SKM-1 (cell line): ENCODE measurements at regions not wholly inside any gene's neighbourhood (a gene's known extent, or its start where the extent isn't known, plus 50 kb on each side); places are given as distances from the start of the nearest gene placed in this dataset.

Experiments
- DNase-seq: peaks from one replicate; lab custom pipeline; 2025; ENCODE audit not compliant: unreplicated experiment; lab: John Stamatoyannopoulos, UW

DNA sequence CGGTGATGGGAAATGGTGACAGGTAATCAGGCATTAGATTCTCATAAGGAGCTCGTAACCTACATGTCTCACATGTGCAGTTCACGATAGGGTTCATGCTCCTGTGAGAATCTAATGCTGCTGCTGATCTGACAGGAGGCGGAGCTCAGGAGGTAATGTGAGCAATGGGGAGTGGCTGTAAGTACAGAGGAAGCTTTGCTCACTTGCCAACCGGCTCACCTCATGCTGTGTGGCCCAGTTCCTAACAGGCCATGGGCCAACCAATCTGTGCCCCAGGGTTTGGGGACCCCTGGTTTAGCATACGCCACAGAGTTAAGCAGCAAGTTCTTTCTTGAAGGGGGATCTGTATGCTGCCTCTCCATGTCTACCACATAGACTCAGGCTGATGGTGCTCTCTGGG, 133.1 kb downstream of the IQUB start:
- DNase-seq = no peak

DNA sequence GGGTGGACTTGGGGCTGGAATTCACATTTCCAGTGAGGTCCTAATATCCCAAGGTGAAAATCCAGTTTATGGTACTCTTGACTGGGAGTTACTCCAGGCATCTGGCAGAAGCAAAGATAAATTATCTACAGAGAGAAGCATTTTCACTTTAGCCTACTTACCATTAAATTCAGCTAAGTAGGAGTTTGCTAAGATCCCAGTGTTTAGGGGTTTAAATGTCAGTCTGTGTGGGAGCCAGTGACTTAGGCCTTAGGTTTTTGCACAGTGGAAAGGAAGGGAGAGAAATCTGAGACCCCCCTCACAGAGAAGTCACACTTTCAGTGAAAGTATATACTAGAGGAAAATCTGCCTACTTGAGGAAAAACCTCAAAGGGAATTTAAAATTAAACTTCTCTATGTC, 134.2 kb downstream of the IQUB start:
- no peak for DNase-seq

DNA sequence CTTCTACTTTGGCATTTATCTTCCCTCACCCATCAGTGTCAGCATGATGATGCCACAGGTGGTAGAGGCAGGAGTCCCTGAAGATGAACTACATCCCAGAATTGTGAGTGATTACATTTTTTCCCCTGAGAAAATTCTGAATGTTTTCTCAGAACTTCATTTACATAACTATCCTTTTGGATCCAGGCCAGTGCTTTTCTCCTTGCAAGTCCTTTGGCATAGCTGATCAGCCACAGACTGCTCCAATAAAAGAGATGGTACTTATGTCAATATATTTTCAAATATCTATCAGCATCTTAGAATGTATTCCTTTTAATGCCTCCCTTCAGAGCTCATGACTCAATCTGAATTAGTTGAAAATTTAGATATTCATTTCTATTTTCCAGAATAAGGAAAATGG, 135.5 kb downstream of the IQUB start:
- DNase-seq = no peak

DNA sequence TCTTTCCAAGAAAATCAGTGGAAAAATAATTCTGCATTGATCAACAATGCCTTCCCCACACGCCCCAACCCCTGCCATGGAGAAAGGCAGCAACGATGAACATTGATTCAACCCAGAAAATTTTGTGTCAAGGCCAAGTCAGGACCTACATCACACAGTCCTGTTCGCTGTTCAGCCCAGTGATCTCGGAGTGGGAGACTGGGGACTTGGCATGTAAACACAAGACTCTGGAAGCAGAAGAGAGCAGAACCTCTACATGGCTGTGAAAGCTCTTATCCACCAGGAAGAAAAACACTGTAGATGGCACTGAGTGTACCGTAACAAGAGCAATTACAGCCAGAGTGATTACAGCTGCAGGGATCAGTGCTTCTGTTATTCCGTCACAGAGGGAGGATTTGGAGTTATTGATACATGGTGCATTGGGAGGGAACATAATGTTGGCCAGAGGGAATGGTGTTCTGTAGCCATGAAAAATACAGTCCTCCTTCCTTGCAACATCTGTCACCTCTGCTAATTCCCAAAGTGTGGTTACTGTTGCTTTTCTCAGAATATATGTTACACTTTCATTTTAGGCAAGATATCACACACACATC, 136.6 kb downstream of the IQUB start:
- DNase-seq = no peak

DNA sequence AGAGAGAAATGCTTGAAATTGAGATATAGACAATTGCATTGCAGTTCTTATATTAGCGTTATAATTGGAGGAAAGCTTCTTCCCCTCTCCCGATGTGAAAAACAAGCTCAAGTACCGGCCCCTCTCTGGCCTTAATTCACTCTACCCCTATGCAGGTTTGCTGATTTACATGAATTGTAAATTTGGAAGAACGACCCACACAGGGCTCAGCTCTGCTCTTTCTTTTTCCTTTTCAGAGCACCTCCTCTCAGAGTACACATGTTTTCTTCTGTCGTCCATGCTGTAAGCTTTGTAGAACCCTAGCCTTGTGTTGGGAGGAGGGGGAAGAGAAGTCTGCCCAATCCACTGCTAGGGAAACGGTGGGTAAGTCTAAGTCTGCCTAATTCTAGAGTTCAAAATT, 140.8 kb downstream of the IQUB start:
- DNase-seq = no peak

DNA sequence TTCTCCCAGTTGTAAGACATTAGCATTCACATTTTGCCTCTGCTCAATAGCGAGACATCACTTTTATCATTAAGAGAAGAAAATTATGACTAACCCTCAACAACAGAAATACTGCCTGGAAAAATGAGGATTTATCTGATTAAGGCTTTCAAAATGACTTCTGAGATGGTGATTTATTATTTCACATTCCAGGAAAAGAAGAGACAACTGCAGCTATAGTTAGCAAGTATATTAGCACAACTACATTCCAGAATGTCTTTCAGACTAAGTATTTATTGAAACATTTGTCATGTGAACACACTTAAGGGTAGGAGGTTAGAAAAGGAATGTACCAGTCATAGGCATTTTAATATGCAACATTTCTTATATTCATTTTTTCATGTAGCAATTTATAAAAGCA, 162.0 kb downstream of the IQUB start:
- no peak for DNase-seq

DNA sequence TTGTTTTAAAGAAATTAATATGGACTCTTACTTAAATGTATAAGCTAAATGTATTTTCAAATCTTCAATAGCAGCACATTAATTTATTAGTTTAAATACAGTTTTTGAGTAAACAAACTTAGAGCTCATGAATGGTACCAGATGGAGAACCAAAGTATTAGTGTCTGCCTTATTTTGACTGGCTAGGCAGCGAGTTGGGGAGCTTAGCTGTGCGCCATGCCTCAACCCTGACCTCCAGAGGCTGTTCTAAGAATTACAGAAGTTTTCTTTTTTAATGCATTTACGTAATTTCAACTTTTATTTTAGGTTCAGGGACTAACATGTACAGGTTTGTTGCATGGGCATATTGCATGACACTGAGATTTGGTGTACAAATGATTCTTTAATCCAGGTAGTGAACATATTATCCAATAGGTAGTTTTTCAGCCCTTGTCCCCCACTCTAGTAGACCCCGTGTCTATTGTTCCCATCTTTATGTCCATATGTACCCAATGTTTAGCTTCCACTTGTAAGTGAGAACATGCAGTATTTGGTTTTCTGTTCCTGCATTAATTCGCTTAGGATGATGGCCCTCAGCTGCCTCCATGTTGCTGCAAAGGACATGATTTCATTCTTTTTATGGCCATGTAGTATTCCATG, 166.8 kb downstream of the IQUB start:
- peak; percentile 33 for DNase-seq

DNA sequence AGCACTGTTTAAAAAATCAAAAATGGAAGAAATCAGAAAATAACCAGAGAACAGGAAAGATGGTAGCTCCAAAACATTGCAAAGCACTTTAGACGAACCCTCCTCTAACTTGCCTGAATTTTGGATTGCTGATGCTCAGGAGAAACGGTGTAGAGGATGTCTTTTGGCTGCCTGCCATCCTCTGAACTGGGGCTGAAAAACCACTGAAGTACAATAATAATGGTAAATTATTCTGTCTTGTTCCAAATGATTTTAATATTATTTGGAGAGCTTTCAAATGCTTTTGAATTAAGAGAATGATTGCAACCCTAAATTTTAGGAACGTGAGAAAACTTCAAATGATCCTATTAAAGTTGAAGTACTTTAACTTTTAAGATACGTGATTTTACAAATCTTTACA, 167.3 kb upstream of the SLC13A1 start:
- DNase-seq = no peak

DNA sequence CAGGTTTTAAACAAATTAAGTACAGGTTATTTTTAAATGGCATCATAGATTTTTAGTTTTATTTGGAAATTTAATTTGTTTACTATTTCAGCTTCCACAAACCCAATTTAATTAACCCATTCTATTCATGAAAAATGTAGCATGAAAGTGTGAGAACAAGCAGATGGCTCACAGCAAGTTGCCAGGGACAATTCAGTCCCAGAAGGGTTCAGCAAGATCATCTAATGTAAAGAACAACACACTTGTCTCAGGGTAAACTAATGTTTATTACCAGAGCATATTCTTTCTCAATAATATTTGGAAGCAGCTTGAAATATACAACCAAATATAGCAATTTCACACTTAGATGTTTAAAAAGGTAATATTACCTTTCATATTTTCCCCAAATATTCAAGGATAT, 166.9 kb upstream of the SLC13A1 start:
- no peak for DNase-seq

DNA sequence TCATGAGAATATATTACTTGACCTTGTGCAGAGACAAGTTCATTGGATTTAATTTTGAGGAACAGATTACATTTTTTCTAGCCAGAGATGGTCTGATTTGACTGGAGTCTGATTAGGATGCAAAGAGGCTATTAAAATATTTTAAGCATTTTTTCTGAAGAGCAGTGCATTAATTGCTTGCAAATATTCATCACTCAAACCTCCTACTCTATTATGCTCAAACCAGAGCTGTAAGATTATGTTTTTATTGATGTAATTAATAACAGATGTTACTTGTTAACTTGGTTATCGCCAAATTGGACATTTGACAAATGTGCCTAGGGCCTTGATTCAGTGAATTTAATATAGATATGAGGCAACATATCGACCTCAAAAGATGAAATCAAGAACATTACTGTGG, 160.9 kb upstream of the SLC13A1 start:
- no peak for DNase-seq

DNA sequence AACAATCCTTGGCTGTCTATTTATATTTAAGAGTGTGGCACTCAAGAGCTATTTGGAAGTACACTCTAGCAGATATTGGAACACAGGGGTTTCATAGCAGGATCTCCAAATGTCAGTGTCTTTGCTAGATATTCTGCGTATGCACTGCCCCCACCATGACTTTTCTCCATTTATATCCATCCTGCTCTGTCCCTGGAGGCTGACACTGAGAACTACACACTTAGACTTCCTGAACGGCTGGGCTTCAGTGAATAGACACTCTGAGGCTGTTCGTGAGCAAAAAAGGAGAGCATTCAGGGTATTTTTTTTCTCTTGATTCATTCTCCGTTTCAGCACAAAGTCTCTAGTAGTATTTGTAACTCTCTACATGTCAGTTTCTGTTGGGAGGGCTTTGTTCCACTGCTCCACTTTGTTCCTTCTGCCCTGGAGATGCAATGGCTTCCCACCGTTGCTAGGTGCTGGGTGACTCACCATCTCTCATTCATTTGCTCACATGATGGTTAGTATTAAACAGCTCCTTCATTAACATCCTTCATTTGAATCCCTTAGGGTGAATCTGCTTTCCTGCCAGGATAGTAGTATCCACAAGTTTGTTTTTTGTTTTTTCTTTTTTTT, 155.9 kb upstream of the SLC13A1 start:
- no peak for DNase-seq

DNA sequence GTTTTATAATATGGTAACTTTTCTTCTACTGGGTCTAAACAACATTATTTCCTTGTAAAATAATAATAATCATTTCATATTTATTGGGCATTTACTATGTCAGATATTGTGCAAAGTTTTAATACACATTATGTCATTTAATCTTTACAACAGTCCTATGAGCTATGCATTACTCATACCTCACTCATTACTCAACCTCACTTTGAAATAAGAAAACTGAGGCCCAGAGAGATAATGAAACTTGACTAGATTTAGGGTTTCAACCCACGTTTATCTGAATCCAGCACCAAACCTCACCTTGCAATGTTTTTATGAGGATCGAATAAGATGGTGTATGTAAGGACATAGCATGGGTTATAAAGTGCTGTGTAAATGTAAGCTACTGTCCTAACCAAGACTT, 153.2 kb upstream of the SLC13A1 start:
- no peak for DNase-seq

DNA sequence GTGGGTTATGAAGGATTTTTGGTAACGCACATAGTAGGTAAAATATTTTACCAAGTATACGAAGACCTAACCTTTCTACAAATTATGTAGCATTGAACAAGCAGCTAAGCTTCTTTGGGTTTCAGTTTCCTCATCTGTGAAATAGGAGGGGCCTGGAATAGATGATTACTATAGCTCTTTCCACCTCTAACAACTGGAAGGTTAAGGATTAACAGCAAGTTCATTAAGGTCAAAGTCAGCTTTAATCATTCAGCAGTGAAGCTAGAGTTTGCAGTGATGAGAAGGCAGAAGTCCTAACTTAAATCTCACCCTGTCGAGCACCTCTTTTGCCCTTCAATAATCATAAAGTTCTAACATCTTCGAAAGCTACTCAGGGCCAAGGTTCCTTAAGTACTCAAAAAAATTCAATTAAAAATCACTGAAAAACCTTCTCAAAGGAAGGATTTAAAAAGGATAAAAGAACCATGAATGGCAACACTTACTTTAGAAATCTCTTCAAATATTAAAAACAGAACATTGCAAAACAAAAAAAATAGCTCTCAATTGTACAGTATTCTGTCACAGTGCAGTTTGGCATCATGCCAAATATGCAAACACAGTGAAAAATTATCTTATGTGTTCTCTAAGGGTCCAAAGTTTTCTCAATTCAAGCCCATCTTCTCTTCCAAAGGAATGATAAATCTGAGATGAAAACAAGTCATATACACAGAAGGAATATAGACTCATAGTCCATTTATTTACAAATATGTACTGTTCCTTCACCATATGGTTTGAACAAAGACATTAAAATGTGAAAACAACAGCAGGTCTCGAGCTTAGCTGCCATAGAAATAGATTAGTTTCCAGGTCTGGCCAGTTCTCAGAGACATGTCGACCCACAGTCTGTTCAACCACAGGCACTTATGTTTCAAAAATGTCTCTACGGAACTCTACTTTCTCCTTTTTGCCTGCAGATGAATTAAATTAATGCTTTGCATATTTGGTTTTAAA, 152.0 kb upstream of the SLC13A1 start:
- DNase-seq = no peak

DNA sequence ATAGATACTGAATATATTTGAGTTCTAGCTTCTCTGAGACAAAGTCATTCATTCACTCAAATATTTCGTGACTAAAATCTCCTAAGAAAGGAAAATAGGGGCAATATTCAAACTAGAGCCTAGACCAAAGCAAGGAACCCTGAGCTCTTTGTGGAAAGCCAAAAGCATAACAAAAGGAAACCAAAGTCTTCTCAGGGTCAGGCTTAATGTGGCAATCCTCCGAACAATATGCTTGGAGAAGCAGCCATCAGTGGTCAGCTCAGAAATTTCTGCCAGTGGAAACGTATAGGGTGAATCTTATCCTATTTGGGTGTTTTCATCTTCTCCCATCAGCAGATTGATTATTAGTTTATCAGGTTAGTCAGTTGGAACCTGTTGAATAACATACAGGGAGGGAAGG, 151.3 kb upstream of the SLC13A1 start:
- DNase-seq = no peak

DNA sequence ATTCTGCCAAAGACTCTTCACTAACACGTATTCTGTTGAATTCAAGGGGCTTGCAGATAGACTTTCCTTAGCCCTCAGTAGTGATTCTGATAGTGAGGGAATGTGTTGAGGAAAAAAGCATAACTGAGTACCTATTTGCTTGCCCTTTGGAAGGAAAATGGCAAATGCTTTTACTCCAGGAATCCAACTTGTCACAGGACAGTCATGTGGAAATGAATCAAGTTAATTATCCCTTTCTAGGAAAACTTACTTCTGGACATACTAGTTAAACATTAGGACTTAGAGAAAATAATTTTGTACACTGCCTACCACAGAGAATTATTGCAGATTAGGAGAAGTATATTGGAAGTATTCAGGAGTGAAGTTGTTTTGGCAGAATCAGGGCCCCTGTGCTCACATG, 148.9 kb upstream of the SLC13A1 start:
- no peak for DNase-seq

DNA sequence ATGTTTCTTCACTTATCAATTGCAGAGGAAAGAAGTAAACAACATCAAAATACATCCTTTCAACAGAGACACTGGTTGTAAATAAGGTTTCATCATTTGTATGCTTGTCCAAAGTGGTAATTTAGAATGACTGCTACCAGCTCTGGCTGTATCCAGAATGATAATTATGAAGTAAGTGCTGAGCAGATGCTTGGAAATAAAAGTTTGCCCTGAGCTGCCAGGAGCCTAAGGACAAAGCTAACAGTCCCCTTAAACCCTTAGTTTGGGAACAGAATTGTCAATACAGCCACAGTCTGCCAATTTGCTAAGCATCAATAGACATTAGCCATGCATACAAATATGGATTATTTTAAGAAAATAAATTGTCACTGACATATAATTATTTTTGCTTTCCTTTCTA, 147.0 kb upstream of the SLC13A1 start:
- DNase-seq = no peak

DNA sequence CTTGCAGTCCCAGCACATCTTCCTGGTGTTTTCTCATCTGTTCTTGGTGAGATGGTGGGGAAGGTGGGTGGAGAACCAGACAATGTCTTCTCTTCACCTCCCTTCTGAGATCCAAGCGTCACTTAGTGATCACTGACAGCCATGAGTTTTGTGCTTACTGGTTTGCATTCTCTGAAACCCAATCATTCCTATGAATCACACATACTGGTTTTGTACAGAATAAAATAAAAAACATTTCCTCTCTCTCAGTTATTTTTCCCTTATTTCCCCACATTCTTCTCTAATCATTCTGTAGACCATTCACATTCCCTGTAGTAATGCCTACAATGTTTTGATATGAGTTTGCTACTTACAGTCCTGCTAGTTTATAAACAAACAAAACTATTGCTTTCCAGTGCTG, 143.8 kb upstream of the SLC13A1 start:
- DNase-seq = no peak

DNA sequence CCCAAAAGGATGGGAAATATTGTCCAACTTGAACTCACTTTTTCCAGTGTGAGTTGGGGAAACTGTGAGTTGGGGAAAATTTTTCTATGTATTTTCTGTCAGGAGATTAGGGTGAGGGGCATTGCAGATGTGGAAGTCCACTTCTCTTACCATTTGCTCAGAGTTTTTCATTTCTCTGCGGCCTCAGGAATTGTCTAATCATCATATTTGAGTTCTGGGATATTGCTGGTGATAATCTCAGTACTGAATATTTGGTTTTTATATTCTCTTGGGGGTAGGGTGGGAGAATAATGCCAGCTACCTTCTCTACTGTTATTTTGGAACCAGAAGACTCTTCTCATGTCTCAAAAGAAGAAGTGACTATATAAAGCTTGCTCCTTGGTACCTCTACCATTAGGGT, 141.3 kb upstream of the SLC13A1 start:
- no peak for DNase-seq

DNA sequence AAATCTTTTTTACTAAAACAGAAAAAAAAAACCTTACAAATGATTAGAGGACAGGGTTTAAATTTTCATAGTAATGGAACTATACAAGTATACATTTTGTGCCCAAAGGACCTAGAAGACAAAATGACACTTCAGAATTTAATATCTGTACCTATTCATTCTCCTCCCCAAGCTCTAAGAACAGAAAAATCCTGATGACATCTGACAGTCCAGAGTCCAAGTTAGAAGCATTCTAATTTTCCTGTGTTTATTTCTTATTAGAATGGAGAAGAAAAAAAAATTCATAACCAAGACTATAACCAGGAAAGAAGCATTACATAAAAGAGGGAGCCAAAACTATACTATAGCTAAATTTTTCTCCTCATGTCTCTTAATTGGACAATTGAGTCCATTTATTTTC, 138.9 kb upstream of the SLC13A1 start:
- no peak for DNase-seq

DNA sequence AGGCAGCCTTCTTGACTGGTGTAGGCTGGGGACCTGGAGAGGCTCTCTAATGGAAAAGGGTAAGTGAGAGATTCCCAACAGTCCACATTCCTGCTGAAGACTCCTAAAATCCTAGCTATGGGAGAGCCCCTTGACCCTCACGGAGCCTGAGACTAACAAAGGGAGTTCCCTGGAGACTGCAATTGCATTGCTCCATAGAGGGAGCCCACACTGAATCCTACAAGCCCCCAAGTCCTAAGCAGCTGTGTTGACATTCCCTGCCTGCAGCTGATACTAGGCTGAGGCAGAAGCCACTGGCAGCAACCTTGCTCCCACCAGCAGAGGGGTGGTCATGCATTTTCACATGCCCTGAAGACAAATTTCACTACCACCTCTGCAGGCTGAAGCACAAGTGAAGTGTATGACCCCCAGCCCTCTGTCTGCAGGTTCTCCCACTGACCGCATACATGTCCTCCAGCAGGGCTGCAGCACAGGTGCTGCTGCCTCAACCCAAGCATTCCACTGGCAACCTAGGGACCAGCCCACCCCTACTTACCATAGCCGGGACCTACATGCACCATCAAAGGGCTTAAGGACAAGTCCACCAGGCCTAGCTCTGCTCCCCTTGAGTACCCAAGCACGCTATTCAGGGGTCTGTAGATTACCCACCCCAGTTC, 130.3 kb upstream of the SLC13A1 start:
- no peak for DNase-seq

DNA sequence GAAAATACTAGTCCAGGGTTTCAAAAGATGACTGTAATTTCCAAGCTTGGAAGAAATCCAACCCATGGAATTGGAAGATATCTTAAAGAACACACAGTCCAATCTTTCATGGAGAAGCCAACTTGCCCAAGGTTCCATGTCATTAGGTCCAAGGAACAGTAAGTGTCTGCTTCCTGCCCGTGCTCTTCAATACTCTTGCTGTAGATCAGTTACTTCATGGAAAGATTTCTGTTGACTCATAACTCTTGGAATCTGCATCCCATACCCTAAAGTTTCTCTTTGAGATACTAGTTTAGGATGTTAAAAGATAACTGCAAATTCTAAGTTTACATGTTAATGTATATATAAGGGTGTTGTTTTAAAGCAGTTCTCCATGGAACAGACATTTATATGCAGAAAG, 127.9 kb upstream of the SLC13A1 start:
- DNase-seq = no peak
